C4-2B (cell line): ENCODE measurements at regions not wholly inside any gene's neighbourhood (a gene's known extent, or its start where the extent isn't known, plus 50 kb on each side); places are given as distances from the start of the nearest gene placed in this dataset.
A peak's percentile ranks its signal among the peaks of the same experiment; 100 is the strongest.

Source experiments
- H3K27ac ChIP-seq: fragments of 450-650 bp; 2 replicates; pipeline ENCODE4 v1.5.1; 2017
- ZFX ChIP-seq: fragments of 450-650 bp; IDR thresholded peaks from 2 replicates; pipeline ENCODE4 v1.6.1; 2017
- TF ChIP-seq, protein P1 (sequence below): fragments of 450-650 bp; conservative IDR thresholded peaks from 2 replicates; pipeline ENCODE4 v1.5.1; 2017; ENCODE audit warnings: mild to moderate bottlenecking

DNA sequence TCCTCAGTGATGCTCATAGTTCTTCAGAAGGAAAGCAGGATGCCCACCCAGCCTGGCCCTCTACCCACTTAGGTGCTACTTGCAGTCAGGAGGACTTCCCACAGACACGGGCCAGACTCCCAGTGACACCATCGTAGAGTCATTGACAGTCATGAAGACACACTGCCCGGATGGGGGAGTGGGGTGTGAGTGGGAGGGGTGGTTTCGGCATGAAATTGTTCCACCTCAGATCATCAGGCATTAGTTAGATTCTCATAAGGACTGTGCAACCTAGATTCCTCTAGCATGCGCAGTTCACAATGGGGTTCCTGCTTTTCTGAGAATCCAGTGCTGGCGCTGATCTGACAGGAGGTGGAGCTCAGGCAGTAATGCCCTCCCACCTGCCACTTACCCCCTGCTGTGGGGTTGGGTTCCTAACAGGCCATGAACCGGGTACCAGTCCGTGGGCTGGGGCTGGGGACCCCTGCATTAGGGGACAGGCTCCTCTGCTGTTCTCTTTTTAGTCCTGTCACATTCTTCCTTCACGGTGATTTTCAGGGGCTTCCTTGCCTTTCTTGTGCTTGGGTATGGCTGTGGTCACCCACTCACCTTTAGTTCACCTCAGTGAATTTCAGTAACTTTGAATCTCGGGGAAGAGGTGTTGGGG is 88.2 kb upstream of the ANKRD55 start:
- no peak overlapping the region for H3K27ac ChIP-seq
- TF ChIP-seq, protein P1, sequence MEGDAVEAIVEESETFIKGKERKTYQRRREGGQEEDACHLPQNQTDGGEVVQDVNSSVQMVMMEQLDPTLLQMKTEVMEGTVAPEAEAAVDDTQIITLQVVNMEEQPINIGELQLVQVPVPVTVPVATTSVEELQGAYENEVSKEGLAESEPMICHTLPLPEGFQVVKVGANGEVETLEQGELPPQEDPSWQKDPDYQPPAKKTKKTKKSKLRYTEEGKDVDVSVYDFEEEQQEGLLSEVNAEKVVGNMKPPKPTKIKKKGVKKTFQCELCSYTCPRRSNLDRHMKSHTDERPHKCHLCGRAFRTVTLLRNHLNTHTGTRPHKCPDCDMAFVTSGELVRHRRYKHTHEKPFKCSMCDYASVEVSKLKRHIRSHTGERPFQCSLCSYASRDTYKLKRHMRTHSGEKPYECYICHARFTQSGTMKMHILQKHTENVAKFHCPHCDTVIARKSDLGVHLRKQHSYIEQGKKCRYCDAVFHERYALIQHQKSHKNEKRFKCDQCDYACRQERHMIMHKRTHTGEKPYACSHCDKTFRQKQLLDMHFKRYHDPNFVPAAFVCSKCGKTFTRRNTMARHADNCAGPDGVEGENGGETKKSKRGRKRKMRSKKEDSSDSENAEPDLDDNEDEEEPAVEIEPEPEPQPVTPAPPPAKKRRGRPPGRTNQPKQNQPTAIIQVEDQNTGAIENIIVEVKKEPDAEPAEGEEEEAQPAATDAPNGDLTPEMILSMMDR = no peak
- TF ChIP-seq ZFX = no peak

- H3K27ac ChIP-seq = no peak overlapping the region
- TF ChIP-seq ZFX = no peak
- TF ChIP-seq, protein P1 = no peak
These were observed 87.6 kb upstream of the ANKRD55 start for GRCh38 chr5:56320686-56321085.

GRCh38 chr5:56319526-56320181 is 86.5 kb upstream of the ANKRD55 start:
- no peak overlapping the region for H3K27ac ChIP-seq

DNA sequence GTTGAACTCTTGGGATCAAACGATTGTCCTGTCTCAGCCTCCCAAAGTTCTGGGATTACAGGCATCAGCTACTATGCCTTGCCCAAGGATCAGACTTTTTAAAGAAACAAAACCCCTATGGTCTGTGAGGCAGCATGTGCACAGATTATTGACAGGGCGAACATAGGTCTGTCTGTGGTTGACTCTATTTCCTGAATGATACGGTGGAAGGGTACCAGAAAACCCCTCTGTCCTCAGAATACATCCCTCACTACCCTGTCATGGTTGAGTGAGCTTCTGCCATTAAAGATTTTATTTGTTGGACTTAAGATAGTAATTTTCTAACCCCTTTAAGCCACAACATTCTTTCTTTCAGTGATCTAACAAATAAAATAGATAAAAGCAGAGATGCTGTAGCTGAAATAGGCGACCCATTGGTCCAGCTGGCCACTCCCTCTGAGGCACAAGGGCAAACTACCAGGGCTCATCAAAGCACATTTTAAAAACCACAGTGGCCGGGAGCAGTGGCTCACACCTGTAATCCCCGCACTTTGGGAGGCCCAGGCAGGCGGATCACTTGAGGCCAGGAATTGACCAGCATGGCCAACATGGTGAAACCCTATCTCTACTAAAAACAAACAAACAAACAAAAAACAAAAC is 84.9 kb upstream of the ANKRD55 start:
- TF ChIP-seq ZFX = no peak
- TF ChIP-seq, protein P1 = no peak
- H3K27ac ChIP-seq = no peak overlapping the region

More at GRCh38 chr5:56319526-56320181, 86.5 kb upstream of the ANKRD55 start:
- no peak for TF ChIP-seq ZFX

- no peak for TF ChIP-seq ZFX
- TF ChIP-seq, protein P1 = no peak
These were observed 83.3 kb upstream of the ANKRD55 start for GRCh38 chr5:56316299-56316994.

GRCh38 chr5:56314529-56314928 is 81.4 kb upstream of the ANKRD55 start:
- H3K27ac ChIP-seq = no peak overlapping the region
- TF ChIP-seq ZFX = no peak
- TF ChIP-seq, protein P1 = peak; percentile 54

More at GRCh38 chr5:56316299-56316994, 83.3 kb upstream of the ANKRD55 start:
- H3K27ac ChIP-seq = no peak overlapping the region

DNA sequence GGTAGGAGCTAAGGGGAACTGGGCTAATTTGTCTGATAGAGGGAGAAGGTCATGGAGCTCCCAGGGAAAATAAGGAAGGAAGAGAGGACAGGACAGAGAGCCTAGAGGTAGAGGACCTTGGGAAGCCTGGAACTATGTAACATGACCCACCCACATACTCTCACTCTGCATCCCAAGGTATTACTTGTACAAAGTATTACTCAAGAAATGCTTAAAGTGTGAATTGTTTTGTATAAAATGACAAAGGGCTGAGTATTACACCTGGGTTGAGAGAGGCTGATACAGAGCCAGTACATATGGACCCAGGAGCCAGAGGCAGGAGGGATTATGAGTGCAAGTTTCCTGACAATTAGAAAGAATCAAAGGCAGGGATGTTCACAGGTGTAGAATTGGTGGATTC is 80.5 kb upstream of the ANKRD55 start:
- no peak for TF ChIP-seq ZFX
- no peak overlapping the region for H3K27ac ChIP-seq

- no peak for TF ChIP-seq ZFX
- TF ChIP-seq, protein P1 = no peak
- no peak overlapping the region for H3K27ac ChIP-seq
These were observed 79.9 kb upstream of the ANKRD55 start for GRCh38 chr5:56313004-56313531.
